ENCODE measurements at regions not wholly inside any gene's neighbourhood (a gene's known extent, or its start where the extent isn't known, plus 50 kb on each side); places are given as distances from the start of the nearest gene placed in this dataset.

- Histone ChIP-seq H3K36me3 (ENCODE audit: control insufficient read depth in 1 of 2, insufficient read depth in 2 of 2, low read length in 2 of 2) (no peaks in the 10 kb centered on the region), H3K4me1 (ENCODE audit: control insufficient read depth in 1 of 2, insufficient read depth in 2 of 2, low read length in 2 of 2) (no peaks in the 10 kb centered on the region), H3K27ac (ENCODE audit: low read length) (no peak overlapping the region), H3K4me3 (ENCODE audit: low read depth in 1 of 2, low read length in 2 of 2) (no peak overlapping the region), H3K27me3 (ENCODE audit: low read depth, low read length) (no peaks in the 10 kb centered on the region), H3K9me3 (ENCODE audit: control insufficient read depth in 1 of 2, low read length in 2 of 2) (no peaks in the 10 kb centered on the region)
Measured at GRCh38 chr4:63906660-63907183, 502.5 kb downstream of the TECRL start.

DNA sequence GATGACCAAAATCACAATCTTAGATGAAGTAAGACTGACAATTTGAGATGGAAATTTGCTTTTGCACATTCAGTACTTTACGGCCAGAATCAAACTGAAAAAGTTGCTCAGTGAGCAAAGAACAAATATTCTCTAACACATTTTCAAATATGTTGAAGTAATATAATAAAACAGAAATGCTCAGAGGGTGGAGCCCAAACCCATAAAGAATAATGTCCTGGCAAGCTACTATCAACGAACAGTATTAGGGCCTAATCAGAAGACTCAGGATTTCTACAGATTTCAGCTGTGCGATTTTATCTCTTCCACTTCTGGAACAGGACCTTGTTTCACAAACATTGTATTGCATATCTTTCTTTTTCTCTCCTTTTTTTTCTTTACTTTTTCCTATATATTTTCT lies 505.0 kb downstream of the TECRL start:
- H3K27me3 ChIP-seq (ENCODE audit: low read depth, low read length): no peaks in the 10 kb centered on the region

DNA sequence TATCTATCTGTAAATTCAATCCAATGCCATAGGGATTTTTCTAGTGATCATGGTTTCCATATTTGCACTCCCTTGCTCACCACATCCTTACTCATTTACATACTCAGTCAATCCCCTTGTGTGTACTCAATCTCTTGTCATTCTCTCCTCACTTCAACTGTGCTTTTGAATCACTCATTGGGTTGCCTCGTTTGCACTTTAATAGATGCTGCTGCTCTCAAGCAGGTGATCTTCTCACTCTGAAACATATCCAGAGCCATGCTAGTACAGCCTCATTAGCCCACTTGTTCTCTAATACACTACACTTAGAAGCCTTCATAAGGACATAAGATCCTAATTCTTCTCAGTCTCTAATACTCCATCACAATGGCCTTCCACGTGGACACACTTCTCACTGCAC lies 507.9 kb downstream of the TECRL start:
- Histone ChIP-seq H3K9me3 (ENCODE audit: control insufficient read depth in 1 of 2, low read length in 2 of 2) (no peaks in the 10 kb centered on the region), H3K36me3 (ENCODE audit: control insufficient read depth in 1 of 2, insufficient read depth in 2 of 2, low read length in 2 of 2) (no peaks in the 10 kb centered on the region), H3K27me3 (ENCODE audit: low read depth, low read length) (no peaks in the 10 kb centered on the region), H3K4me3 (ENCODE audit: low read depth in 1 of 2, low read length in 2 of 2) (no peak overlapping the region), H3K4me1 (ENCODE audit: control insufficient read depth in 1 of 2, insufficient read depth in 2 of 2, low read length in 2 of 2) (no peaks in the 10 kb centered on the region), H3K27ac (ENCODE audit: low read length) (no peak overlapping the region)

More for the DNA sequence above, 505.0 kb downstream of the TECRL start:
- Histone ChIP-seq H3K9me3 (ENCODE audit: control insufficient read depth in 1 of 2, low read length in 2 of 2) (no peaks in the 10 kb centered on the region), H3K27ac (ENCODE audit: low read length) (no peak overlapping the region), H3K36me3 (ENCODE audit: control insufficient read depth in 1 of 2, insufficient read depth in 2 of 2, low read length in 2 of 2) (no peaks in the 10 kb centered on the region), H3K4me1 (ENCODE audit: control insufficient read depth in 1 of 2, insufficient read depth in 2 of 2, low read length in 2 of 2) (no peaks in the 10 kb centered on the region), H3K4me3 (ENCODE audit: low read depth in 1 of 2, low read length in 2 of 2) (no peak overlapping the region)

GRCh38 chr4:63898961-63899360 lies 510.3 kb downstream of the TECRL start:
- Histone ChIP-seq H3K9me3 (ENCODE audit: control insufficient read depth in 1 of 2, low read length in 2 of 2) (no peaks in the 10 kb centered on the region), H3K27me3 (ENCODE audit: low read depth, low read length) (no peaks in the 10 kb centered on the region), H3K4me3 (ENCODE audit: low read depth in 1 of 2, low read length in 2 of 2) (no peak overlapping the region)

GRCh38 chr4:63894161-63894560 lies 515.1 kb downstream of the TECRL start:
- H3K36me3 ChIP-seq (ENCODE audit: control insufficient read depth in 1 of 2, insufficient read depth in 2 of 2, low read length in 2 of 2): no peaks in the 10 kb centered on the region
- H3K27me3 ChIP-seq (ENCODE audit: low read depth, low read length): no peaks in the 10 kb centered on the region
- H3K4me3 ChIP-seq (ENCODE audit: low read depth in 1 of 2, low read length in 2 of 2): no peak overlapping the region
- H3K27ac ChIP-seq (ENCODE audit: low read length): no peak overlapping the region
- H3K4me1 ChIP-seq (ENCODE audit: control insufficient read depth in 1 of 2, insufficient read depth in 2 of 2, low read length in 2 of 2): no peaks in the 10 kb centered on the region
- H3K9me3 ChIP-seq (ENCODE audit: control insufficient read depth in 1 of 2, low read length in 2 of 2): no peaks in the 10 kb centered on the region

More at GRCh38 chr4:63898961-63899360, 510.3 kb downstream of the TECRL start:
- Histone ChIP-seq H3K27ac (ENCODE audit: low read length) (no peak overlapping the region), H3K36me3 (ENCODE audit: control insufficient read depth in 1 of 2, insufficient read depth in 2 of 2, low read length in 2 of 2) (no peaks in the 10 kb centered on the region), H3K4me1 (ENCODE audit: control insufficient read depth in 1 of 2, insufficient read depth in 2 of 2, low read length in 2 of 2) (no peaks in the 10 kb centered on the region)

DNA sequence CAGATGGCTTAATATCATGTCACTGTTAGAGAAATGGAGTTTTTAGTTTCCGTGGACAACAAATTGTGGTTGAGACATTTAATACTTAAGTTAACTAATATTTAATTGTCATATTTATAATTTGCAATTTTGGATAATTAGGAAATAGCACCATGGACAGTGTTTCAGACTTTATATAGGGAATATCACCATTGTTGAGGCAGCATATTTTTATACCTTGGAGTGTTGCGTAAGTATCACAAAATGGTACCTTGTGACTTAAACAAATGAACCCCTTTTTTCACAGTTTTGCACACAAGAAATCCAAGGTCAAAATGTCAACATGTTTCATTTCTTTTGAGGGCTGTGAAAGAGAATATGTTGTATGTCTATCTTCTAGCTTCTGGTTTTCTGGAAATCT lies 539.9 kb downstream of the TECRL start:
- H3K27ac ChIP-seq (ENCODE audit: low read length): no peak overlapping the region
- H3K9me3 ChIP-seq (ENCODE audit: control insufficient read depth in 1 of 2, low read length in 2 of 2): no peaks in the 10 kb centered on the region
- no peak overlapping the region for H3K4me3 ChIP-seq (ENCODE audit: low read depth in 1 of 2, low read length in 2 of 2)
- no peaks in the 10 kb centered on the region for H3K27me3 ChIP-seq (ENCODE audit: low read depth, low read length)
- H3K4me1 ChIP-seq (ENCODE audit: control insufficient read depth in 1 of 2, insufficient read depth in 2 of 2, low read length in 2 of 2): no peaks in the 10 kb centered on the region
- H3K36me3 ChIP-seq (ENCODE audit: control insufficient read depth in 1 of 2, insufficient read depth in 2 of 2, low read length in 2 of 2): no peaks in the 10 kb centered on the region

- no peaks in the 10 kb centered on the region for H3K36me3 ChIP-seq (ENCODE audit: control insufficient read depth in 1 of 2, insufficient read depth in 2 of 2, low read length in 2 of 2)
- no peak overlapping the region for H3K4me3 ChIP-seq (ENCODE audit: low read depth in 1 of 2, low read length in 2 of 2)
- no peak overlapping the region for H3K27ac ChIP-seq (ENCODE audit: low read length)
- no peaks in the 10 kb centered on the region for H3K9me3 ChIP-seq (ENCODE audit: control insufficient read depth in 1 of 2, low read length in 2 of 2)
- H3K4me1 ChIP-seq (ENCODE audit: control insufficient read depth in 1 of 2, insufficient read depth in 2 of 2, low read length in 2 of 2): no peaks in the 10 kb centered on the region
- H3K27me3 ChIP-seq (ENCODE audit: low read depth, low read length): no peaks in the 10 kb centered on the region
Measured at GRCh38 chr4:63851496-63851895, 557.8 kb downstream of the TECRL start.

DNA sequence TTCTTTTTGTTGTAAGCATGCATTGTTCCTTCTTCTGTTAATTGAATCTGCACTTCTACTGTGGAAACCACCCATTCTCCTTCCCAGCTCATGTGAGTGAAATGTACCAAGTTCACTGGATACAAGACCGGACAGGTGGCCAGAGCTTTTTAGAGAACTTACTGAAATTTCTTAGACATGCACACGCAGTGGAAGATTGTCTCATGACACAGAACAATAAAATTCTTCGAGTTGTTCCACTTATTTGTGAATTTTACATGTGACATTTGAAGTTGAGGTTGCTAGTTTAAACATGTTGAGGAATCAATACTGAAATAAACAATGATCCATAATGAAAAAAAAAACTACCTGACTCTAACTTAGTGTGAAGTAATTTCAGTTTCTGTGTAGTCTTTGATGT lies 568.0 kb downstream of the TECRL start:
- H3K4me1 ChIP-seq (ENCODE audit: control insufficient read depth in 1 of 2, insufficient read depth in 2 of 2, low read length in 2 of 2): no peaks in the 10 kb centered on the region
- no peak overlapping the region for H3K4me3 ChIP-seq (ENCODE audit: low read depth in 1 of 2, low read length in 2 of 2)
- no peaks in the 10 kb centered on the region for H3K9me3 ChIP-seq (ENCODE audit: control insufficient read depth in 1 of 2, low read length in 2 of 2)
- no peaks in the 10 kb centered on the region for H3K27me3 ChIP-seq (ENCODE audit: low read depth, low read length)
- H3K27ac ChIP-seq (ENCODE audit: low read length): no peak overlapping the region
- no peaks in the 10 kb centered on the region for H3K36me3 ChIP-seq (ENCODE audit: control insufficient read depth in 1 of 2, insufficient read depth in 2 of 2, low read length in 2 of 2)

GRCh38 chr4:63831590-63832155 lies 577.6 kb downstream of the TECRL start:
- no peaks in the 10 kb centered on the region for H3K4me1 ChIP-seq (ENCODE audit: control insufficient read depth in 1 of 2, insufficient read depth in 2 of 2, low read length in 2 of 2)
- H3K4me3 ChIP-seq (ENCODE audit: low read depth in 1 of 2, low read length in 2 of 2): no peak overlapping the region
- H3K9me3 ChIP-seq (ENCODE audit: control insufficient read depth in 1 of 2, low read length in 2 of 2): no peaks in the 10 kb centered on the region
- no peak overlapping the region for H3K27ac ChIP-seq (ENCODE audit: low read length)
- no peaks in the 10 kb centered on the region for H3K27me3 ChIP-seq (ENCODE audit: low read depth, low read length)
- H3K36me3 ChIP-seq (ENCODE audit: control insufficient read depth in 1 of 2, insufficient read depth in 2 of 2, low read length in 2 of 2): no peaks in the 10 kb centered on the region

GRCh38 chr4:63817196-63817865 lies 591.9 kb downstream of the TECRL start:
- Histone ChIP-seq H3K4me1 (ENCODE audit: control insufficient read depth in 1 of 2, insufficient read depth in 2 of 2, low read length in 2 of 2) (no peaks in the 10 kb centered on the region), H3K4me3 (ENCODE audit: low read depth in 1 of 2, low read length in 2 of 2) (no peak overlapping the region), H3K9me3 (ENCODE audit: control insufficient read depth in 1 of 2, low read length in 2 of 2) (no peaks in the 10 kb centered on the region), H3K27ac (ENCODE audit: low read length) (no peak overlapping the region), H3K36me3 (ENCODE audit: control insufficient read depth in 1 of 2, insufficient read depth in 2 of 2, low read length in 2 of 2) (no peaks in the 10 kb centered on the region), H3K27me3 (ENCODE audit: low read depth, low read length) (no peaks in the 10 kb centered on the region)

DNA sequence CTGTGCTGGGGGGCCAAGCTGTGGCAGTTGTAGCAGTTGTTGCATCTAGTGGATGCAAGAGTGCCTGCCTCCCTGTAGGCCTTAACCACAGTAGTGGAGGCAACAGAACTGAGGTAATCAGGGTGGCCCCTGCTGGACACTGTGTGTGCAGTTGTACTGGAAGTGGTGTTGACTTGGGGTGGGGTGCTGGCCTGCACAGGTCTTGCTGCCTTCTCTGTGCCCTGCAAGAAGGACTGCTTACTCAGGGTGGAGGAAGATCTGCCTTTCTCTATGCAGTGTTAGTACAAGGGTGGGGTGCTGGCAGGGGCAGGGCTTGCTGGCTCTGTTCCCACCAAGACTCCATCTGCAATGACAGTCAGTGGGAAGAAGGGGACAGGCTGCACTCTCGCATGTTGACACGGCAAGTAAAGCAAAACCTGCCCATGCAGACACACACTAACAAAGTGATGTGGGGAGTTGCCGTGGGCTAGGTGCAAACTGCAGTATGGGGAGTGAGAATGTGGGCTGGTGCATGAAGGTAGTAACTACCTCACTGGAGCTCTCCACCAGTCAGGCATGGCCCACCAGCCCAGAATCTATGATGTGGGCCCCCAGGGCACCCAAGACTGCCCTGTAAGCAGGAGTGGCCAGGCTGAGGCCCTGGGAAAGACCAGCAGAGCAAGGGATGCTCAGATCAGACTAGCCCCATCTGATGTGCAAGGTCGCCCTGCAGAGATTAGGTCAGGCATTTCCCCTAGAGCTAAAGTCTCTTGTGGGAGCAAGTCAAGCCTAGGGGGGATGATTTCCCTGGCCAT lies 594.9 kb downstream of the TECRL start:
- Histone ChIP-seq H3K27me3 (ENCODE audit: low read depth, low read length) (no peaks in the 10 kb centered on the region), H3K4me3 (ENCODE audit: low read depth in 1 of 2, low read length in 2 of 2) (no peak overlapping the region), H3K27ac (ENCODE audit: low read length) (no peak overlapping the region), H3K9me3 (ENCODE audit: control insufficient read depth in 1 of 2, low read length in 2 of 2) (no peaks in the 10 kb centered on the region), H3K4me1 (ENCODE audit: control insufficient read depth in 1 of 2, insufficient read depth in 2 of 2, low read length in 2 of 2) (no peaks in the 10 kb centered on the region), H3K36me3 (ENCODE audit: control insufficient read depth in 1 of 2, insufficient read depth in 2 of 2, low read length in 2 of 2) (no peaks in the 10 kb centered on the region)

Measured in muscle layer of duodenum (tissue), 2 donors.